ENCODE measurements at regions not wholly inside any gene's neighbourhood (a gene's known extent, or its start where the extent isn't known, plus 50 kb on each side); places are given as distances from the start of the nearest gene placed in this dataset.
"Not testable (repeated sequence)": the region's sequence is repeated elsewhere in the genome, so short reads cannot be mapped to it uniquely, and the experiment has no call there.

DNA sequence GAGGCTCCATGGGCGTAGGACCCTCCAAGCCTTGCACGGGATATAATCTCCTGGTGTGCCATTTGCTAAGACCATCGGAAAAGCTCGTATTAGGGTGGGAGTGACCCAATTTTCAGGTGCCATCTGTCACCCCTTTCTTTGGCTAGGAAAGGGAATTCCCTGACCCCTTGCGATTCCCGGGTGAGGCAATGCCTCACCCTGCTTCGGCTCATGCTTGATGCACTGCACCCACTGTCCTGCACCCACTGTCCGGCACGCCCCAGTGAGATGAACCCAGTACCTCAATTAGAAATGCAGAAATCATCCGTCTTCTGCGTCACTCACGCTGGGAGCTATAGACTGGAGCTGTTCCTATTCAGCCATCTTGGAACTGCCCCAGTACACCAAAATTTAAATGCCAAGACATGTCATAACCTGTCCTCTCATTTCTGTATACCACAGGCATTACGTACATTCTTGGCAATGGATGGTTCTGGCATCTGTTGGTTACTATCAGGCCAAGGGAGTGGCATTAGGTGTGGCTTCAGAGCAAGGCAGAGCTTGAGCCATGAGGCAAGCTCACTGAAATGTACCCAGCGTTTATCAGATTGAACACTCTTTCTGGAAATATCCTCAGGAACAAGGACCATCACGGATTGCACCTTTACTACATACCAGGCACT, 95.4 kb upstream of the GALNT18 start:
- no peak for DNase-seq (ENCODE audit: low spot score)

DNA sequence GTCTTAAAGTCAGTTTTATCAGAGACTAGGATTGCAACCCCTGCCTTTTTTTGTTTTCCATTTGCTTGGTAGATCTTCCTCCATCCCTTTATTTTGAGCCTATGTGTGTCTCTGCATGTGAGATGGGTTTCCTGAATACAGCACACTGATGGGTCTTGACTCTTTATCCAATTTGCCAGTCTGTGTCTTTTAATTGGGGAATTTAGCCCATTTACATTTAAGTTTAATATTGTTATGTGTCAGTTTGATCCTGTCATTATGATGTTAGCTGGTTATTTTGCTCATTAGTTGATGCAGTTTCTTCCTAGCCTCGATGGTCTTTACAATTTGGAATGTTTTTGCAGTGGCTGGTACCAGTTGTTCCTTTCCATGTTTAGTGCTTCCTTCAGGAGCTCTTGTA, 93.3 kb upstream of the GALNT18 start:
- not testable (repeated sequence) for DNase-seq (ENCODE audit: low spot score)

DNA sequence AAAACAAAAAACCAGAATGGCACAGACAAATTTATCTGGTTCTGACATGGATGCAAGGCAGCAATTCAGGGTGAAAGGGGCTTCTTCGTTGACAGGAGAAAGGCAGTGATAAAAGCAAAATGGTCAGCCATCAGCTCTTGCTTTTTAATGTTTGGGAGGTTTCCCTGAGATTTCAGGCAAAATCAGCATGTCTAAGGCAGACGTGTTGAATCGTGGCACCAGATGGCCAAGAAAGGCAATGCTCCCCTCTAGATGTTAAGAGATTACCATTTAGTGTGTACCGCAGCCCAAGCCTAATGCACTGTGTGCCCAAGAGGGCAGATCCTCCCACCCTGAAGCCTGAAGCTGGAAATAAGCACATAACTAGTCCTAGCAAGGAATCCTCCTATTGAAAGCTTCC, 88.8 kb upstream of the GALNT18 start:
- DNase-seq (ENCODE audit: low spot score), result no peak

DNA sequence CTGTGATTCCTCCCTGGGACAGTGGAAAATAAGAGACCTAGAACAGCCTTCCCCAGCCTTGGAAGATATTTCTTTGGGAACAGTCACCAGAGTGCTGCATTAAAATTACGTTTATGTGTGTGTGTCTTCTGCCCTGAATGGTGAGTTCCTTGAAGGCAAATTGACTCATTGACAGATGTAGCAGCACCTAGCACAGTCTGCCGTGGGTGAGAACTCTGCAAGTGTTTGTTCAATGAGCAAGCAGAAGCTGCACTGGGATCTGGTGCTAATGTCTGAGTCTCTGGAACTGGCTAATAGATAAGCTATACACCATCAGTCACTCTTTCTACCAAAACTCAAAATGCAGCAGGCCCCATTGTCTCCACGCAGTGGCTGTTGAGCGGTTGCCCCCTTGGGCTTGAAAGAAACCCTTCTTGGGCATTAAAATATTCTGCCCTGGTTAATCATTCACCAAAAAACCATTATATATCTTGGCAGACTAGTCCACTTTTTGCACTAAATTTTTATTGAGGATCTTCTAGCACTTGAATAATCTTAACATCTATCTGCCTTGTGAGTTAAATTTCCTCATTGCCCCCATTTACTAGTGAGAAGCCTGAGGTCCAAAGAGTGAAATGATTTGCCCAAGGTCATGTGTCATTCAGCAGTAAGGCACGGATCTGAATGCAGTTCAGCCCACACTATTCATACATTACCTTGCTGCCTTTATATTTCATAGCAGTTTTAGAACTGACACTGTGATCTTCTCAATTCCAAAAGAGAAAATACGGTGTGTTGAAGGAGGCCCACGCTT, 87.8 kb upstream of the GALNT18 start:
- peak; percentile 69 for DNase-seq (ENCODE audit: low spot score)

DNA sequence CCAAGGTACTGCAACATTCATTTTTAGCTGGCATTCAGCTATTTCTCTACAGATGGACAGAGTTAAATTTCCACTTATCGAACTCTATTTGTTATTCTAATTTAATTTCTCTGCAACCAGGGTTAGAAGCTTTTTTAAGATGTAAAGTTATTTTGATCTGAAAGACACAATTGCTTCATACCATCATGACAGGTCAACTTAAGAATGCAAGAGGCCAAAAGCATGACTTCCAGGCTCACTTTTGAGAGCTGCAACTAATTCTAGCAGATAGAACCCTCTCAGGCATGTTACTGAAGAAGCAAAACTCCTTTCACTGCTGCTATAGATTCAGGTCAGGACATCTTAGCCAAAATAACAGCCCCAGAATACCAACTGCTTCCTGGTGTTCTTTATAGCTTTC, 86.5 kb upstream of the GALNT18 start:
- no peak for DNase-seq (ENCODE audit: low spot score)

DNA sequence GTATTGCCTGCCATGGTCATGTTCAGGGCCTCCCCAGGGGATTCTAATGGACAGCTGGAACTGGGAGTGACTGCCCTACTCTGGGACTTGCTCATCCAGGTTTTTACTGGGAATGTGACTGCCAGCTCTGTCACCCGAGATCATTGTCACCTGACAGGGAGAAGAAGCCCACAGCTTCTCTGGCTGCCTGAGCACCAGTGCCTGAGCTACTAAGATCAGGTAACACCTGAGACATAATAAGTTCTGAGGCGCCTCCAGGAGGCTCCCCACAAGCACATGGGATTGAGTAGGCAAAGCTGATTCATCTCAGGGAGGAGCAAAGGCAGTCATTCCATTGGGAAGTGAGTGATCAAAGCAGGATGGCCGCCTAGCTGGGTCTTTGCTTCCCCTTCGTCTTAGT, 84.2 kb upstream of the GALNT18 start:
- DNase-seq (ENCODE audit: low spot score), result peak; percentile 72

DNA sequence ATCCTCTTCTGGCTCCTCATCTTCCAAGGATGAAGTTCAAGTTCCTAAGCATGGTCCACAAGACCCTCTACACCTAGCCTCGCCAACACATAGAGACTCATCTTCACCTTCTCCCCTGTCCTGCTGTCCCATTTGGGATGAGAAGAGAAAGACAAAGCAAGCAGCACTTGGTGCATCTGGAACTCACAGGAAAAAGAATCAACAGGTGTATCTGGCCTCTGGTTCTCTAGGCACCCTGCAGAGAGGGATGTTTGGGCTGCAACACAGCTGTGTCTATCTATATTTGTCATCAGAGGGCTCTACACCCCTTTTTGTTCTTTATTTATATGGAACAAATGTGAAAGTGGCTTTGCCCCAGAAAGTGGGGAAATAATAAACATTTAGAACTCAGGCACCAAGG, 82.1 kb upstream of the GALNT18 start:
- DNase-seq (ENCODE audit: low spot score), result no peak

DNA sequence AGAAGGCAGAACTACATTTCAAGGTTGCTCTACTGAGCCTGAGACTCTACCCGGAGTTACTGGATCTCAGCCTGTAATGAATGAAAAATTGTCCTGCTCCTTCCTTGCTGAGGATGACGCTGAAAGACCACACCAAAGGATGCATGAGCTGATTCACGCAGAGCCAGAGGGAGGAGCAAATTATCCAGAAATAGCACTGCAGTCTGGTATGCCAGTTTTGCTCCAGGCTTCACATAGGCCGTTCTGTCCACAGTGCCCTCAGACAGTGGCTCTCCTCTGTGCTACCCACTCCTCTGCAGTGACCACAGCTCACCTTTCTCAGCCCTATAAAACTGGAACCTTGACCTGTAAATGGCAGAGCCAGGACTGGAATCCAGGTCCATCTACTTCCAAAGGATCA, 79.3 kb upstream of the GALNT18 start:
- DNase-seq (ENCODE audit: low spot score), result no peak

DNA sequence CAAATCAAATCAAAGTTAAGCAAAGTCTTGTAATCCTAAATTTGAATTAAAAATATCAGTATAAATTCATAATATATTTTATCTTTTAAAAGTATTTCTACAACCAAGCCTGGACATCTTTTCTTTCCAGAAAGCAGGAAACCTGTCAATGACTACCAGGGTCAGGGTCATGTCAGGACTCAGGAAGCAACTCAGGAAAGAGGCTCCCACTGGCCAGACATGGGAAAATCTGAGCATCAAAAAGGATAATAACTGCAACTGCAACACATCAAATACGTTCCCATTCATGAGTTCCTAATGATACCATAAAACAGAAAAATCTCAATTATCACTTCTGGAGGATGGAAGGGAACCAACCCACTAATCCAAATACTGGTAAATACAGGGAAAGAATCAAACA, 76.0 kb upstream of the GALNT18 start:
- no peak for DNase-seq (ENCODE audit: low spot score)

DNA sequence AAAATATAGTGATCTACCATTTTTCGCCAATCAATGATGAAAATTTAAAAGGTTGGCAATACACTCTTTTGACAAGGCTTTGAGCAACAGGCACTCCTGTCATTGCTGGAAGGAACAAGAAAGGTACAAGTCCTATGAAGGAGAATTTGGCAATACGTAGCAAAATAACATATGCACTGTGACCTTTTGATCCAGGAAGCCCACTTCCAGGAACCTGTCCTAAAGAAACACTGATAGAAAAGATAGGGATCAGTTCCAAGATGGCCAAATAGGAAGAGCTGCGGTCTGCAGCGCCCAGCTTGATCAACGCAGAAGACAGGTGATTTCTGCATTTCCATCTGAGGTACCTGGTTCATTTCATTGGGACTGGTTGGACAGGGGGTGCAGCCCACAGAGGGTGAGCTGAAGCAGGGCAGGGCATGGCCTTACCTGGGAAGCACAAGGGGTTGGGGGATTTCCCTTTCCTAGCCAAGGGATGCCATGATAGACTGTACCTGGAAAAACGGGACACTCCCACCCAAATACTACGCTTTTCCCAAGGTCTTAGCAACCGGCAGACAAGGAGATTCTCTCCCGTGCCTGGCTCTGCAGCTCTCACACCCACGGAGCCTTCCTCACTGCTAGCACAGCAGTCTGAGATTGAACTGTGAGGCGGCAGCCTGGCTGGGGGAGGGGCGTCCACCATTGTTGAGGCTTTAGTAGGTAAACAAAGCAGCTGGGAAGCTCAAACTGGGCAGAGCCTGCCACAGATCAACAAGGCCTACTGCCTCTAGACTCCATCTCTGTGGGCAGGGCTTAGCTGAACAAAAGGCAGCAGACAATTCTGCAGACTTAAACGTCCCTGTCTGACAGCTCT, 69.7 kb upstream of the GALNT18 start:
- DNase-seq (ENCODE audit: low spot score), result no peak

DNA sequence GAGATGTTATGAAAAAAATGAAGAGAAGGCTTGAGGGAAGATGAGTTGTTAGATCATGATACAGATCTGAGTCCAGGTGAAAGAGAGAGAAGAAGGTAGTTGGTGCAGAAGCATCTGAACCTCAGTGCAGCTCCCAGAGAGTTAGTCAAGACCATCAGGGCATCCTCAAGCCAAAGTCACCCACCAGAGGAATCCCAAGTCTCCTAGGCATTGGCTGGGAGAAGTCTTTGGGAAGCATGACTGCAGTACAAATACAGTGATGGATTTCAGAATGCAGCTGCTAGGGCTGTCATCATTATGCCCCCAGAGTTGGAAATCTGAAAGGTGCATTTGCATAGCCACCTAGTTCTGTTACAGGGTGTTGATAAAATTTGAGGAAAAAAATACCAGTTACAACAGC, 59.7 kb upstream of the GALNT18 start:
- DNase-seq (ENCODE audit: low spot score), result no peak

DNA sequence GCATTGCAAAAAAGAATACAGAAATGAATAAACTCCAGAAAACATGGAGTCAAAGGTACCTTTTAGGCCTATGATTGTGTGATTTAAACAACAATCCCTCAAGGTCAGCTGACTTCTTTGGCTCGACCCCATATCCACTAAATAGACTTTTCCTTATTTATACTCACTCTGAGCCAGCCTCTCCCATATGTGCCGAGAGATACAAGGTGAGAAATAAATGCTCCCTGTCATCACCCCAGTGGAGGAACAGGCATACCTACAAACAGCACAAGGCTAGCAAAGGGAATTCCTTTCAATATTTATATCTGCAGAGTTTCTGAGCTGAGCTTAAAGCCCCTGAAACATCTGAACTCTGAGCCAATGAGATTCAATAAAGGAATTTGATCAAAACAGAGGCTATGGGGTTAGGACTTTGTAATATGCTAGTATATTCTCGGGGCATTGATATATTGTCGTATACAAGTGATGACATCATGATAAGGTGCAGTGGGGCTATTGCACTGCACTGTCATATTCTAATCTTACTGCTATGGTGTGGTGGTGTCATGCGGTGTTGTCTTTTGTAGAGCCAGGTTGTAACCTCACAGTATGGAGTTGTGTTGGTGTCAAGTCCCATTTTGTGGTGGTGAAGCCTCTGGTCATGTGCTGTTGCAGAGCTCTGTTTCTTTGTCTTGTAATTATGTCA, 56.0 kb upstream of the GALNT18 start:
- DNase-seq (ENCODE audit: low spot score), result no peak

DNA sequence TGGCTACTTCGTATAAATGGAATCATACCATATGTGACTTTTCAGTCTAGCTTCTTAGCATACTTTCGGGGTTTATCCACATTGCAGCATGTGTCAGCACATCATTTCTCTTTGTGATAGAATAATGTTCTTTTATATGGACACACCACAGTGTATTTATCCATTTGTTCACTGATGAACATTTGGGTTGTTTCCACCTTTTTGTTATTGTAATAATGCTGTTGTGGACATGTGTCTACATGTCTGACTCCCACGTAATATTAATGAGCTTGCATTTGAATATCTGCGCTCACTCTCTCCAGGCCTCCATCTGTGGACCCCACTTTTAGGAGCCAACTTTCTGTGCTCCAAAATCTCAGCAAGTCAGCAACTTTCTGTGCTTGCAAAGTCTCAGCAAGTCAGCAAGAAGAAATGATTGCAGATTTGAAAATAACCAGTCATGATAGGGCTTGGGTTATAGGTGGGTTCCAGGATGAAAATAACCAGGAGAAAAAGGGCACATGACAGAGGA, 53.9 kb upstream of the GALNT18 start:
- DNase-seq (ENCODE audit: low spot score), result no peak

DNA sequence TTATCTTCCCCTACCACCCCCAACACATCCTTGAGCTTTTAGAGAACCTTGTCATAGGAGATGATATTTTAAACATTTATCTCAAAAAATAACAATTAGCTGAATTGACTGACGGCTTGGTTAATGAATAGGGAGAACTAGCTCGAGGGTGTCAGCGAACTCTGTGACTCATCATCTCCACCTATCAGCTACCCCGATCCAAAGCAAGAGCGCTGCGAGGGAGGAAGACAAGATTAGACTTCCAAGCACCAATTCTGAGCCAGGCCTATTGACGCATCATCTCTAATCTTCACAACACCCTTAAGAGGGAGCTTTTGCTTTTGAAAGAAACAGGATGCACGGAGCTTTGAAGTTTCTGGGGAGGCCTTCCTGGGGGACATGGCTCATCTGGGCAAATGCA, 51.0 kb upstream of the GALNT18 start:
- no peak for DNase-seq (ENCODE audit: low spot score)

DNA sequence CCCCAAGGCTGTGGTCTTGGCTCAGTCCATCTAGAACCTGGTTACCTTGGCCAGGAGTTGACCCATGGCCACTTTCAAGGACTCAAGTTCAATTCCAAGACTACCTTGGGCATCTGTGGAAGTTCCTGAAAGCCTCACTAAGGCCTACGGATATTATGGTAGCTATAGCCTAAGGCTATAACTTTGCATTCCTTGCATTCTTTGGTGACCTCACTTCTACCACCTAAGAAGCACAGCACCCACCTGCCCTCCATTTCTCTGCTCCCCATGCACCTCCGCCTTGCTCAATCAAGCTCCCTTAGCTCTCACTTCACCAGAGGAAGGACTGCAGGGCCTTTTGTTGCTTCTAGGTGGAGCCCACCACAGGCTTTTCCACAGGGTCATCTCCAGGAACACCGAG, 50.3 kb upstream of the GALNT18 start:
- no peak for DNase-seq (ENCODE audit: low spot score)
